GM23248 (cell line): ENCODE measurements at regions not wholly inside any gene's neighbourhood (a gene's known extent, or its start where the extent isn't known, plus 50 kb on each side); places are given as distances from the start of the nearest gene placed in this dataset.

Experiments used
- DNase-seq: peaks from one replicate; pipeline ENCODE4 v3.0.0-alpha.2; 2015
- H2AFZ ChIP-seq: fragments of 200-600 bp; sonication (generic); 2 replicates; pipeline ENCODE4 v1.6.1; 2016; ENCODE audit warnings: antibody characterized with exemption
- H3F3A ChIP-seq: fragments of 200-600 bp; sonication (generic); 2 replicates; pipeline ENCODE4 v1.6.1; 2016; ENCODE audit warnings: mild to moderate bottlenecking, antibody characterized with exemption, mixed run types; ENCODE audit not compliant: insufficient read depth
- H3K27ac ChIP-seq: fragments of 200-600 bp; sonication (generic); 2 replicates; pipeline ENCODE4 v1.5.1; 2016; ENCODE audit warnings: mild to moderate bottlenecking
- H3K27me3 ChIP-seq: fragments of 200-600 bp; sonication (generic); replicated peaks from 2 replicates; pipeline ENCODE4 v1.6.1; 2016; ENCODE audit warnings: mild to moderate bottlenecking; ENCODE audit not compliant: insufficient read depth
- H3K36me3 ChIP-seq: fragments of 200-600 bp; sonication (generic); 2 replicates; pipeline ENCODE4 v1.6.1; 2016; ENCODE audit warnings: low read depth, mild to moderate bottlenecking
- H3K4me1 ChIP-seq: fragments of 200-600 bp; sonication (generic); 2 replicates; pipeline ENCODE4 v1.6.1; 2016; ENCODE audit warnings: mild to moderate bottlenecking; ENCODE audit not compliant: insufficient read depth
- H3K4me2 ChIP-seq: fragments of 200-600 bp; sonication (generic); one replicate; pipeline ENCODE4 v1.6.1; 2016; ENCODE audit warnings: mild to moderate bottlenecking; ENCODE audit not compliant: unreplicated experiment
- H3K4me3 ChIP-seq: fragments of 200-600 bp; sonication (generic); 2 replicates; pipeline ENCODE4 v1.5.1; 2016; ENCODE audit warnings: mild to moderate bottlenecking
- H3K79me2 ChIP-seq: fragments of 200-600 bp; sonication (generic); 2 replicates; pipeline ENCODE4 v1.6.1; 2016; ENCODE audit warnings: mild to moderate bottlenecking; ENCODE audit not compliant: insufficient read depth
- H3K9ac ChIP-seq: fragments of 200-600 bp; sonication (generic); 2 replicates; pipeline ENCODE4 v1.6.1; 2016; ENCODE audit warnings: mild to moderate bottlenecking
- H3K9me2 ChIP-seq: fragments of 200-600 bp; sonication (generic); 2 replicates; pipeline ENCODE4 v1.6.1; 2016; ENCODE audit warnings: mixed run types, mild to moderate bottlenecking, moderate library complexity; ENCODE audit not compliant: insufficient read depth
- H3K9me3 ChIP-seq: fragments of 200-600 bp; sonication (generic); one replicate; pipeline ENCODE4 v1.6.1; 2017; ENCODE audit warnings: low read depth
- H4K20me1 ChIP-seq: fragments of 200-600 bp; sonication (generic); 2 replicates; pipeline ENCODE4 v1.6.0; 2016; ENCODE audit not compliant: insufficient read depth
- EZH2 ChIP-seq: fragments of 200-600 bp; sonication (generic); IDR thresholded peaks from 2 replicates; pipeline ENCODE4 v1.6.1; 2018; ENCODE audit warnings: antibody characterized with exemption, mild to moderate bottlenecking; ENCODE audit not compliant: insufficient read depth, poor library complexity, severe bottlenecking
- EZH2phosphoT487 ChIP-seq: fragments of 200-600 bp; sonication (generic); IDR thresholded peaks from 2 replicates; pipeline ENCODE4 v1.6.1; 2018; ENCODE audit warnings: antibody characterized with exemption, moderate library complexity, mild to moderate bottlenecking, low read depth; ENCODE audit not compliant: insufficient read depth
- WGBS, 2 experiments: methylation state at CpG; one replicate each; pipeline ENCODE4 v1.1.6; 2015 to 2017; ENCODE audit warnings: low lambda C conversion rate in 2 of 2, low coverage in 1 of 2; ENCODE audit errors: missing lambda C conversion rate in 2 of 2; 5-methylcytosine and 5-hydroxymethylcytosine counted together
- in situ Hi-C: fragments of 300-500 bp; cut with MboI; formaldehyde crosslinking; loops from 2 replicates; pipeline ENCODE4 v1.15.0; 2020

- TF ChIP-seq EZH2phosphoT487 (no peak), EZH2 (no peak)
- peaks cover 15% of the 10 kb centered on the region for H3K4me1 ChIP-seq
- peak; percentile 77 for DNase-seq
These were observed 55.5 kb upstream of the DYRK2 start for GRCh38 chr12:67593041-67593440.

GRCh38 chr12:67593461-67594330, 54.8 kb upstream of the DYRK2 start:
- H3K27ac ChIP-seq = peak overlapping the region; percentile 46
- in situ Hi-C loops = no loop called here
- no peaks in the 10 kb centered on the region for H3K27me3 ChIP-seq
- no peaks in the 10 kb centered on the region for H4K20me1 ChIP-seq
- H2AFZ ChIP-seq = no peak overlapping the region
- TF ChIP-seq EZH2 (no peak), EZH2phosphoT487 (no peak)
- H3K9me3 ChIP-seq = no peaks in the 10 kb centered on the region
- H3K4me3 ChIP-seq = no peak overlapping the region
- no peak overlapping the region for H3K9ac ChIP-seq
- no peaks in the 10 kb centered on the region for H3K9me2 ChIP-seq
- H3F3A ChIP-seq = peaks cover 15% of the 10 kb centered on the region
- H3K79me2 ChIP-seq = no peaks in the 10 kb centered on the region
- no peak for DNase-seq
- H3K4me2 ChIP-seq = peak overlapping the region; percentile 52
- H3K36me3 ChIP-seq = no peaks in the 10 kb centered on the region
- peaks cover 15% of the 10 kb centered on the region for H3K4me1 ChIP-seq
- 33 to 42% methylated on average over 2 of the region's 2 CpGs for WGBS, 2 experiments

More at GRCh38 chr12:67593041-67593440, 55.5 kb upstream of the DYRK2 start:
- H3K4me2 ChIP-seq = peak overlapping the region; percentile 52
- in situ Hi-C loops = no loop called here
- no peaks in the 10 kb centered on the region for H3K36me3 ChIP-seq
- peaks cover 15% of the 10 kb centered on the region for H3F3A ChIP-seq
- H3K9ac ChIP-seq = no peak overlapping the region
- H3K79me2 ChIP-seq = no peaks in the 10 kb centered on the region
- H3K4me3 ChIP-seq = peak overlapping the region; percentile 54
- peak overlapping the region; percentile 46 for H3K27ac ChIP-seq
- no peaks in the 10 kb centered on the region for H3K9me3 ChIP-seq
- H2AFZ ChIP-seq = no peak overlapping the region
- H3K27me3 ChIP-seq = no peaks in the 10 kb centered on the region
- H4K20me1 ChIP-seq = no peaks in the 10 kb centered on the region
- H3K9me2 ChIP-seq = no peaks in the 10 kb centered on the region

- WGBS, 2 experiments = 91 to 95% methylated on average over 2 of the region's 2 CpGs
- TF ChIP-seq EZH2 (no peak), EZH2phosphoT487 (no peak)
- Histone ChIP-seq H3F3A (peaks cover 15% of the 10 kb centered on the region), H3K79me2 (no peaks in the 10 kb centered on the region), H2AFZ (no peak overlapping the region), H3K9me2 (no peaks in the 10 kb centered on the region), H3K4me1 (peaks cover 15% of the 10 kb centered on the region), H3K9me3 (no peaks in the 10 kb centered on the region), H3K9ac (no peak overlapping the region), H4K20me1 (no peaks in the 10 kb centered on the region), H3K4me2 (no peak overlapping the region), H3K27ac (no peak overlapping the region), H3K36me3 (no peaks in the 10 kb centered on the region), H3K27me3 (no peaks in the 10 kb centered on the region), H3K4me3 (no peak overlapping the region)
- in situ Hi-C loops = no loop called here
- no peak for DNase-seq
These were observed 53.7 kb upstream of the DYRK2 start for GRCh38 chr12:67594888-67595287.

- in situ Hi-C loops = no loop called here
- WGBS, 2 experiments = 94 to 97% methylated on average over 3 of the region's 3 CpGs
- Histone ChIP-seq H3K27me3 (no peaks in the 10 kb centered on the region), H3K4me3 (no peak overlapping the region), H3K9me3 (no peaks in the 10 kb centered on the region), H2AFZ (no peak overlapping the region), H3K36me3 (no peaks in the 10 kb centered on the region), H3K27ac (no peak overlapping the region), H3K79me2 (no peaks in the 10 kb centered on the region), H3K4me1 (peaks cover 15% of the 10 kb centered on the region), H3K4me2 (no peak overlapping the region), H3K9ac (no peak overlapping the region), H4K20me1 (no peaks in the 10 kb centered on the region), H3F3A (peaks cover 15% of the 10 kb centered on the region), H3K9me2 (no peaks in the 10 kb centered on the region)
- TF ChIP-seq EZH2 (no peak), EZH2phosphoT487 (no peak)
- DNase-seq = no peak
These were observed 53.2 kb upstream of the DYRK2 start for GRCh38 chr12:67595365-67595764.
